Left colon (tissue), 2 donors: ENCODE measurements at regions not wholly inside any gene's neighbourhood (a gene's known extent, or its start where the extent isn't known, plus 50 kb on each side); places are given as distances from the start of the nearest gene placed in this dataset.
A peak's percentile ranks its signal among the peaks of the same experiment; 100 is the strongest.
"Not testable (repeated sequence)": the region's sequence is repeated elsewhere in the genome, so short reads cannot be mapped to it uniquely, and the experiment has no call there.

Experiments
- ATAC-seq: fragments of 200-7000 bp; cut with Tn5 transposase; one replicate; pipeline ENCODE4 v1.9.1; 2020; ENCODE audit warnings: mild to moderate bottlenecking, moderate library complexity
- DNase-seq, 2 donors: peaks; one replicate each; pipeline ENCODE4 v3.0.0-alpha.2; 2020
- intact Hi-C, 2 donors: fragments of 100-400 bp; cut with DNase I in 1 of 2; cut with micrococcal nuclease in 1 of 2; formaldehyde crosslinking; loops; one replicate each; pipeline versions ENCODE4 v1.11.2 to v1.14.0; 2022; cut with DNase I, micrococcal nuclease
- donor health status: DM: no; HTN: no; CAD: no.
- donor health status: DM: yes; HTN: yes; CAD: no.

DNA sequence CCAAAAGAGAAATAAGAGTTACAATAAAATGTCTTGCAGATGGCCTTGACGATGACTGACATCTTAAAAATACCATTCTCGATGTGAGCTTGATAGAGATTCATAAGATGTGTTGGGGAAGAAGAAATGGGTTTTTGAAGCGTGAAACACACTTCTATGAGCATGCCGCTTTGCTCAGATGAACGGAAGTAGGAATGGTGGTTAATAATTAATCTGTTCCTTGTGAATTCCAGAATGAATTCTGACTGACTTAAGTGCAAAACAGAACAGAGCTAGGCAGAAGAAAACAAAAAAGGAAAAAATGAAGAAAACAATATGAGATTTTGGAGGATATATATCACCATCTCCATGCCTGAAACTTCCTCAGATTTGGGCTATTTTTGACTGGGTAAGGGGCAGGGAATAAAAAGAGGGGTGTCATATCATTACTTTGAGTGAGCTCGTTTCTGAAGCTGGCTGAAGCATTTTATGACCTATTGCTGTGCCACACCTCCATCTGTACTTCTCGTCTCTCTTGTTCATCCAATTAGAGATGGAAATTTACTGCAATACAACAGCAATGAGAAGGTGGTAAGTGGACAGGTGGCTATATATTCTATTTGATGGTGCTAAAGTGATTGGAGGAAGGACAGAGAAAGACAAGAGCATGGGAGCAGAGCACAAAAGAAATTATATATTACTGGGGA, 1152.0 kb upstream of the CDH8 start:
- ATAC-seq (peak; percentile 96), DNase-seq (no peak)
- intact Hi-C loops = no loop called here

DNA sequence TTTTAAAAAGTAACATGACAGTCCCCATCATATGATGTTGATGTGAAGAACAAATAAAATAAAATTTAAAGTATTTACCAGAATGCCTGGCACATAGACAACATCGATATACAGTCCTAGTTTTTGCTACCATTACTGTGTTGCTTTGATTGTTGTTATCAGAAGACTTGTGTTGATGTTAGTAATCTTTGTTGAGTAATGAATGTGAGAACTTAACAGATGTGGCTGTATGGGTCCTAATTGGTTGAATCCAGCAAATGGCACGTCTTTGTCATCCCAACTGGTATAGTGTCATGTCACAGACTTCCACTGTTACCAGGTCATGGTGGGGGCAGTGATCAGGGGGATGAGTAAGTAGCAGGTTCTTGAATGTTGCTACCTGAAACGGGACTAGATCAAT, 1151.4 kb upstream of the CDH8 start:
- DNase-seq (no peak), ATAC-seq (no peak)
- intact Hi-C loops = no loop called here

DNA sequence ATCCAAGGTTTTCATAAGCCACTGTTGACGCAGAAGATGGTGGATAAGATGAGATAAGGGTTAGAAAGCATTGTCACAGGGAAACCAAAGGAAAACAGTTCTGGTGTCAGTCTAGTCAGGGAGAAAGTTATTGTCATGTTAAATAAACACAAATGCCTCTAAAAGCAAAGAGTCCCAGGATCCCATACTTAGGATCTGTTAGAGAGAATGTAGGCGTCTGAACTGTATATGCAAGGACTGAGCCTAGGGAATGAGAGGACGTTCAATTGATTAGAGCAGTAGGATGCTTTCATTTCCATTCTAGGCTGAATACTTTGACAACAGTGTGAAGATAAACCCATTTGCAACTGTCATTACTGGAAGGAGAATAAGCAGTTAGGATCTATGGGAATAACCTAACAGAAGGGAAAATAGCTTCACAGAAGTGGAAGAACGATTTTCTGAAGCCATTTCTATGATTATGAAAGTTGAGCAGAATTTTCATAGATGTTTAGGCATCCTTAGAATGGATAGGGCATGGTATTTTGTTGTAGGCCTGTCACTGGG, 1149.1 kb upstream of the CDH8 start:
- intact Hi-C loops = no loop called here
- ATAC-seq (no peak), DNase-seq (no peak)

DNA sequence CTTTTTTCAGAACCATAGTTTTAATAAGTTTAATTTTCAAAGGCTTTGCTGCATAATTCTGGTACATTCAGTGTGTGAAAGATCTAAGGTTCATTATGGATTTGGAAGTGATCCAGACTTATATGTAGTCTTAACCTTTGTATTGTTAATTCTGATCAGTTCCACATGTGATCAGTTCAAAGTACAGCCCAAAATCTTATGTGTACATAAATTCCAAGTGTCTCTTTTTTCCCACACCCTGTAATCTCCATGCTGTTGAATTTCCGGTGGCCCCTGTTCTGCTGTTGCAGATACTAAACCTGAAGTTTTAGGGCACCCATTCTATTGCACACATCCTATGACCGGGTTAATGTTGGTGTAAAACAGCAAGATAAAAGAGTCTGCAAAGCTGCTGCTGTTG, 1147.5 kb upstream of the CDH8 start:
- ATAC-seq (no peak), DNase-seq (no peak)
- intact Hi-C loops = no loop called here

DNA sequence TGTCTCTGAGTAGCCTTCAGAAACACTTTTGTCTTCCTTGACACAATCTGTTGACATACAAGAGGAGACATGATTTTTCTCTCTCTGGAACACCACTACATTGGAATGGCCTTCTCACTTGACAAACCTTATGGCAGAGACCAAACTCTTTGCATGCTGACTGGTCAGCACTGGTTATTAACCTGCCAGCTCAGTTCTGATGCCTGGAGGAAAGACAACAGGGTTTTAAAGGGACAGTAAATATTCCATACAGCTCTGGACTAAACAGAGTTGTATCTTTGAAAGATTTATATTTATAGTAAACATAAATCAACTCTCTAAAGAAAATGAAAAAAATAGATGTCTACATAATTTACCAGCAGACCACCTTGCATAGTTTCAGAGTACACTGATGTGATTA, 1139.1 kb upstream of the CDH8 start:
- intact Hi-C loops = no loop called here
- no peak for ATAC-seq
- DNase-seq = no peak

DNA sequence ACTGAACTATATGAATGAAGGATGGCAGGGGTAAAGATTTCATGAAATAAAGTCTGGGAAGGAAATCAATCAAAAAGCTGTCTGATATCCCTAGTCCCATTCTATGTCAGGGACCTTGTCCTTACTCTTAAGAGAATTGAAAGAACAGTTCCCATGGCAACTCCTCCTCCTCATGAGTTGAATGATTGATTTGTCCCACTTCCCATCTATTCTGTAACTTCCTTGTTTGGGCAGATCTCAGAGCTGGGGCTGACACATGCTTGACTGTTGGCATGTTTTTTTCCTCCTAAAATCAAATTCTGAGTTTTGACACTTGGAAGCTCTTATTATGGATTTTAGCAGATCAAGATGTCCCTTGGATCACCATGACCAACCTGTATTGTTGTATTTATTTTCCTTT, 1138.6 kb upstream of the CDH8 start:
- intact Hi-C loops = no loop called here
- DNase-seq (no peak), ATAC-seq (no peak)

DNA sequence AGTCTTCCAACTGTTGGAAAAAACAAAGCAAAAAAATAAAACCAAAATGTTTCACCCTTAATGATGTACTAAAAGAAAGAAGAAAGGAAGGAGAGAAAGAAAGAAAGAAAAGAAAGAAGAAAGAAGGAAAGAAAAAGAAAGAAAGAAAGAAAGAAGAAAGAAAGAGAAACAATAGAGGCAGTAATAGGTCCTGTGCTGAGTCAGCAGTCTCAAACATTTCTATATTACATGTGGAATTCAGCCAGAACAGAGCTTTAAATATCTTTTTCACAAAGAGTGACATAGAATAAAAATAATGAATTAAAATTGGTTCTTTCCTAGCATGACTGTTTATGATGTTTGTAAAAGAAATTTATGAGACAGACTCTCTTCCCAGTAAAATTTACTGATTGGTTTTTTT, 1135.3 kb upstream of the CDH8 start:
- no peak for ATAC-seq
- no peak for DNase-seq
- intact Hi-C loops = no loop called here

DNA sequence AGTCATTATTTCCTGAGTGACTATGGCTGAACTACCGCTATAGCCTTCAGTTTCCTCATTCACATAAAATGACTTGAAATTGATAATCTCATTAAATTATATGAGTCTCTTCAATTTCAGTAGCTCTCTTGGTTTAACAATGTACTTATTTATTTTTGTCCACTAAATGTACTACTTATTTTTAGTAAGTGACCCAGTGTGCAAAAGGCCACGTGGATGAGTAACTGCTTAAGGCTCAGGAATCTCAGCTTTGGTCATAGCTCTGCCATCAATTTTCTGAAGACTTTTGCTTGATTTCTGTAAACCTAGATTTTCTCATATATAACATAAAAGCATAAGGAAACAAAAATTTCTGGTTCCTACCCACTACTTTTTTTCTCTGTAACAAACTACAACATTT, 1132.9 kb upstream of the CDH8 start:
- ATAC-seq (no peak), DNase-seq (no peak)
- intact Hi-C loops = no loop called here

DNA sequence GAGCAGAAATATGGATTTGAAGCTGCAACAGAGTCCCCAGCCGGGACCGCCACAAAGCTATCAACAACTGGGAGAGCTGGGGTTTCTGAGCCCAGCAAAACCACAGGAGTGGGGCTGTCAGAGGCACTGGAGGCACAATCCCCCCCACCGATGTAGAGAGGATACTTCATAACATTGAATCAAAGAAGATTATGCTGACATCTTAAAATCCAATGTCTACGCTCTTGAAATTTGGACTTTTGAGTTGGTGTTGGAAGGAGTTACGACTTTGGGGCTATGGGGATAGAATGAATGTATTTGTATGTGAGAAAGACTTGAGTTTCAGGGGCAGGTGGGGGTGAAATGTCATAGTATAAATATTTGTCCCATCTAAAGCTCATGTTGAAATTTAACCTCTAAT, 1121.6 kb upstream of the CDH8 start:
- no peak for ATAC-seq
- no peak for DNase-seq
- intact Hi-C loops = no loop called here

DNA sequence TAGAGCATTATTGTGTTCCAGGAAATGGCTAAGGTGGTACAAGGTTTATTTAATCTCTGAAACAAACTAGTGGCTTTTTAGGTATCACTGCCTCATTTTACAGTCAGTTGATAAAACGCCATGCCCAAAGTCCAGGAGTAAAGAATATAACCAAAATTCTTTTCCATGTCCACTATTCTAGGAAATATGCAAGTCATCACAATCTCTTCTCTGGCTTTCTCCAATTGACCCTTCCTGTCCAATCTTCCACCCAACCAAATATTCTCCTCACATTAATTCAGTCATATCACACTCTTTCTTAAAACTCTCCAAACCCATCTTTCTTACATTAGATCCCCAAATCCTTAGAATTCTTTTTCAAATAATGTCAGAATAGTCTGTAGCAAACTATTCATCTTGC, 1110.0 kb upstream of the CDH8 start:
- DNase-seq = no peak
- no peak for ATAC-seq
- intact Hi-C loops = no loop called here

DNA sequence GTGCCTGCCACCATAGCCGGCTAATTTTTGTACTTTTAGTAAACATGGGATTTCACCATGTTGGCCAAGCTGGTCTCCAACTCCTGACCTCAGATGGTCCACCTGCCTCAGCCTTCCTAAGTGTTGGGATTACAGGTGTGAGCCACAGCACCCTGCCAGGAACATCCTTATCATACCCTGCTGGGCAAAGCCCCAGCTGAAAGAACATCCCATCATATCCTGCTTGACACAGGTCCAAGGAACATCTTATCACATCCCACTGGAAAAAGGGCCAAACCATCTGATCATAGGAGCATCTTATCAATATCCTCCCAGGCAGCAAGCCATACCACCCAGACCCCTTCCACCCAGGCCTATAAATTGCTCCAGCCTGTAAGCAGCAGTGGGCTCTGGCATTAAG, 1109.2 kb upstream of the CDH8 start:
- intact Hi-C loops = no loop called here
- ATAC-seq = no peak
- DNase-seq = no peak

DNA sequence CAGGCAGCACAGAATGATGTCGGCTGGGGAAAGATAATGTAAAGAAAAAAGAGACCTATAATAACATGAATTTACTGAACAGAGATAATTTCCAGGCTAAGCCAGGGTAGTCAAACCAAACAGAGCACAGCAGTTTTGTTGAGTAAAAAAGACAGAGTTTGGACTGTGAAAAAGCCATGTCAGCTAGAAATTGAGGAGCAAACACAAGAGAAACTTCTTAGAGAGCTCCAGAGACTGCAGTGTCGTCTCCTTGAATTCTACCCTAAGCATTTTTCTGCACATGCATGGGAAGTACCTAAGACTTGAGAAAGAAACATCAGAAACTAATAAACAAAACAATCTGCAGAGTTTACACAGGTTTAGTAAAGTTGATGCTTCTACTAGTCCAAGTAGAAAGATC, 1098.8 kb upstream of the CDH8 start:
- ATAC-seq (no peak), DNase-seq (no peak)
- intact Hi-C loops = no loop called here

DNA sequence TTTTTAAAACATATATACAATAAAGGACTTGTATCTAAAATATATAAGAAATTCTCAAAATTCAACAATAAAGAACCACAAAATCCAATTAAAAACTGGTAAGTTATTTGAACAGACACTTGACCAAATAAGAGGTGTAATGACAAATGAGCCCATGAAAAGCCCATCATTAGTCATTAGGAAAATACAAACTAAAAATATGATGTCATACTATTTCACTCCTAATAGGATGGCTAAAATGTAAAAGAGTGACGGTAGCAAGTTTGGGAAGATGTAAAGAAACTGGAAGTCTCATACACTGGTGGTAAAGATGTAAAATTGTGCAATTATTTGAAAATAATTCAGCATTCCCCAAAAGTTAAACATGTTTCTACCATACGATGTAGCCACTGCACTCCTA, 1095.3 kb upstream of the CDH8 start:
- no peak for ATAC-seq
- intact Hi-C loops = no loop called here
- DNase-seq = no peak

DNA sequence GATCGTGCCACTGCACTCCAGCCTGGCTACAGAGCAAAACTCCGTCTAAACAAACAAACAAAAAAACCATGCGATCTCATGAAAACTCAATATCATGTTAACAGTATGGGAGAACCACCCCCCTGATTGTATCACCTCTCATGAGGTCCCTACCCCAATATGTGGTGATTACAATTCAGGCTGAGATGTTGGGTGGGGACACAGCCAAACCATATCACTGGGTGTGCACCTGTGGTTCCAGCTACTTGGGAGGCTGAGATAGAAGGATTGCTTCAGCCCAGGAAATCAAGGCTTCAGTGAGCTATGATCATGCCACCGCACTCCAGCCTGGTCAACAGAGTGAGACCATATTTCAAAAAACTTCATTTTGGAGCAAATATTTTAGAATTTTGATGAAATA, 1094.7 kb upstream of the CDH8 start:
- DNase-seq (no peak), ATAC-seq (no peak)
- intact Hi-C loops = no loop called here

DNA sequence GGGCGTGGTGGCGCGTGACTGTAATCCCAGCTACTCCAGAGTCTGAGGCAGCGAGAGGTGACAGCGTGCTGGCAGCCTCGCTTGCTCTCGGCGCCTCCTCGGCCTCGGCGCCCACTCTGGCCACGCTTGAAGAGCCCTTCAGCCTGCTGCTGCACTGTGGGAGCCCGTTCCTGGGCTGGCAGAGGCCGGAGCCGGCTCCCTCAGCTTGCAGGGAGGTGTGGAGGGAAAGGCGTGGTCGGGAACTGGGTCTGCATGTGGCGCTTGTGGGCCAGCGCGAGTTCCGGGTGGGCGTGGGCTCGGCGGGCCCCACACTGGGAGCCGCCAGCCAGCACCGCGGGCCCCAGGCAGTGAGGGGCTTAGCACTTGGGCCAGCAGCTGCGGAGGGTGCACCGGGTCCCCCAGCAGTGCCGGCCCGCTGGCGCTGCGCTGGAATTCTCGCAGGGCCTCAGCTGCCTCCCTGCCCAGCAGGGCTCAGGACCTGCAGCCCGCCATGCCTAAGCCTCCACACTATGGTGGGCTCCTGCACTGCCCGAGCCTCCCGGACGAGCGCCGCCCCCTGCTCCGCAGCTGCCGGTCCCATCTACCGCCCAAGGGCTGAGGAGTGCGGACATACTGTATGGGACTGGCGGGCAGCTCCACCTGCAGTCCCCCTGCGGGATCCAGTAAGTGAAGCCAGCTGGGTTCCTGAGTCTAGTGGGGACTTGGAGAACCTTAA, 1093.3 kb upstream of the CDH8 start:
- no peak for DNase-seq
- no peak for ATAC-seq
- intact Hi-C loops = no loop called here

DNA sequence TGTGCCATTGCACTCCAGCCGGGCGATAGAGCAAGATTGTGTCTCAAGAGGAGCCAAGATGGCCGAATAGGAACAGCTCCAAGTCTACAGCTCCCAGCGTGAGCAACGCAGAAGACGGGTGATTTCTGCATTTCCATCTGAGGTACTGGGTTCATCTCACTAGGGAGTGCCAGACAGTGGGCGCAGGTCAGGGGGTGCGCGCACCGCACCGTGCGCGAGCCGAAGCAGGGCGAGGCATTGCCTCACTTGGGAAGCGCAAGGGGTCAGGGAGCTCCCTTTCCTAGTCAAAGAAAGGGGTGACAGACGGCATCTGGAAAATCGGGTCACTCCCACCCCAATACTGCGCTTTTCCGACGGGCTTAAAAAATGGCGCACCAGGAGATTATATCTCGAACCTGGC, 1083.7 kb upstream of the CDH8 start:
- DNase-seq, intact Hi-C loops, ATAC-seq: not testable (repeated sequence)

DNA sequence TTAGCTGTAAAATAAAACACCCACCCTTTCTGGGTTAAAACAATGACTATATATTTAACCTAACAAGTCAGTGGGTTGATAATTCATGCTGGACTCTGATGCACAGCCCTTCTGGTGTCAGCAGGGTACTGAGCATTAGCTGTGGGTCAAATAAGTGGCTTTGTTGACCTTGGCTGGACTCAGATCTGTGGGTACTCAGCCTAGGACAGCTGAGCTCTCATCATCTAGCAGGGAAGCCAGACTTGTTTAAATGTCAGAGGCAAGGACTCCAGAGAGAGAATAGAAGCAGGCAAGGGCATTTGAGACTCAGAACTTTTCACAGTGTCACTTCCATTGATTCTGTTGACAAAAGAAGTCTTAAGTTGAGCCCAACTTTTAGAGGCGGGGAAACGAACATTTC, 1063.8 kb upstream of the CDH8 start:
- ATAC-seq (no peak), DNase-seq (no peak)
- intact Hi-C loops = no loop called here

DNA sequence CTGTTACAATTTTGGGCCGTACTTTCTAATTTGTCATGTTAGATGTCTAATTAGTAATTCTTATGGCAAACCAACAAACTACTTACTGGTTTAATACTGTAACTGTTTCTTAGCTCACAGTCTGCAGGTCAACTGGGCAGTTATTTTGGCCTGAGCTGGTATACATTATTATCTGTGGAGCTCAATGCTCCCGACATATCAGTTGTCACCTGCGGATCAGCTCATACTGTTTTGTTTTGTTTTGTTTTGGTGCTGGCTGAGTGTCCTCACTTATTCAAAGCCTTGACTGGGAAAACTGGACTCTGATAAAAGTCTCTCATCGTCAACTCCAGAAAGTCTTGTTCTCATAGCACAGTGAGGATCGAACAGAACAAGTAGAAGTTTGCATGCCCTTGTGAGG, 1060.6 kb upstream of the CDH8 start:
- DNase-seq (no peak), ATAC-seq (no peak)
- intact Hi-C loops = no loop called here

DNA sequence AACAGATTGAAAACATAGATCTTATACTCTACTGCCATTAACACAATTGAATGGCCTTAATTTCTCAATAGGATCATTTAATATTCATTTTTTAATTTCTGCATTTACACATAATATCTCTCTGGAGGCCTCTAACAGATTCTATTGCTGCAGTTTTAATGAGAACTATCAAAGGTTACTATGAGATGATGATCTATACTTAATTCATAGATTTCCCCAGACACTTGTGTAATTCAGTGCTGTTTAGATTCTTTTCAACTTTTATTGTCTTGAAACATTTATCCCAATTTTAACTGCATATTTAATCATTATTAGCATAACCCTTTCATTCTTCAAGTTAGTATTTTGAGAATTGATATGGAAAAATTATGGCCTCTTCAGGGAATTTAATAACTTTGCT, 1056.5 kb upstream of the CDH8 start:
- intact Hi-C loops = no loop called here
- ATAC-seq = no peak
- DNase-seq = no peak

DNA sequence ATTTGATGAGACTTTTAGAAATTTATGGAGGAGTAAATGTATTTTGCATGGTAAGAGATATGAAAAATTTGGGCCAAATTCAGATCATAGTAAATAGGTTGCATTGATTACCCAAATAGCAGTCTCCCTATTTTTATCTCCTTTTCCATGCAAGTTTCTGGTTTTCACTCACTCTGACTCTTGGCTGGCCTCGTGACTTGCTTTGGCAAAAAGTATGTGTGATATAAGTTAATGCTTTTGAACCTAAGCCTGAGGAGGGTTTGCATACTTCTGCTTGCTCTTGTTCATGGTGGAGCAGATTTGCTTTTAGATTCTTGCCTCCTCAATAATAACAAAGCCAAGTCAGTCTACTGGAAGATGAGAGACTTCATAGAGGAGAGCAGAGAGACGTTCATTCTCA, 1045.9 kb upstream of the CDH8 start:
- no peak for DNase-seq
- no peak for ATAC-seq
- intact Hi-C loops = no loop called here

DNA sequence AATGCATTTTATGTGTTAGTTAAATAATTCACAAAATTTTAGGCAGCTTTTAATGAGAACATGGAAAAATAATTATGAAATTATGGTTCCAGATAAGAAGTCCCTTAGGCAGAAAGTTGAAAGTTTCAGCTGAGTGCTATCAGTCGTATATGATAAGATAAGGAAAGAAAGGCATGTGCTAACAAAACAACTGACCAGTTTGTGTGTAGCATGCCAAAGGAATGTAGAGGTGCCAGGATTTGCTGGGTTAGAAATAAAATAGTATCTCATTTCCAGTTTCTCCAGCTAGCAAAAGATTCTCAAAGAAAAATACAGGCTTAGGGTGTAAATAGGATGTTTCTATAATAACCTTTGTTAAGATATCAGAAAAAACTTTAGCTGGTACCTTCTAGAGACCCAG, 1044.5 kb upstream of the CDH8 start:
- intact Hi-C loops = no loop called here
- DNase-seq (no peak), ATAC-seq (no peak)
